Heart right ventricle (tissue), 16 donors: ENCODE measurements at regions not wholly inside any gene's neighbourhood (a gene's known extent, or its start where the extent isn't known, plus 50 kb on each side); places are given as distances from the start of the nearest gene placed in this dataset.

Experiments
- ATAC-seq, 8 donors: fragments of 200-7000 bp; cut with Tn5 transposase; one replicate each; pipeline ENCODE4 v1.9.1; 2020; ENCODE audit warnings: mild to moderate bottlenecking in 8 of 8, moderate library complexity in 8 of 8, moderate number of reproducible peaks in 1 of 8
- DNase-seq, 2 donors: peaks; one replicate each; pipeline ENCODE4 v3.0.0-alpha.2; 2020
- H3K27ac ChIP-seq, 10 donors: fragments of 200-600 bp; sonication (generic) in 2 of 10; one replicate each; pipeline versions ENCODE4 v1.5.0 to v1.8.0; 2020 to 2022; ENCODE audit warnings: mild to moderate bottlenecking in 3 of 10
- H3K27me3 ChIP-seq, 7 donors: fragments of 200-600 bp; one replicate each; pipeline ENCODE4 v1.8.0; 2021 to 2022; ENCODE audit warnings: mild to moderate bottlenecking in 2 of 7
- H3K36me3 ChIP-seq, 9 donors: fragments of 200-600 bp; sonication (generic) in 1 of 9; one replicate each; pipeline versions ENCODE4 v1.5.0 to v1.8.0; 2020 to 2022; ENCODE audit warnings: mild to moderate bottlenecking in 2 of 9
- H3K4me1 ChIP-seq, 9 donors: fragments of 200-600 bp; sonication (generic) in 1 of 9; one replicate each; pipeline versions ENCODE4 v1.5.0 to v1.8.0; 2020 to 2022; ENCODE audit warnings: mild to moderate bottlenecking in 4 of 9
- H3K4me3 ChIP-seq, 10 donors: fragments of 200-600 bp; sonication (generic) in 2 of 10; one replicate each; pipeline versions ENCODE4 v1.5.0 to v1.8.0; 2020 to 2022; ENCODE audit warnings: mild to moderate bottlenecking in 7 of 10, moderate library complexity in 2 of 10
- H3K9me3 ChIP-seq, 11 donors: fragments of 200-600 bp in 10 of 11; sonication (generic) in 2 of 11; one replicate each; pipeline versions ENCODE4 v1.5.0 to v1.8.0; 2013 to 2022; ENCODE audit warnings: mild to moderate bottlenecking in 2 of 11, control low read depth in 1 of 11, moderate library complexity in 1 of 11
- WGBS, 2 donors: extraction: QIAGEN DNeasy Blood & Tissue Kit; methylation state at CpG; one replicate each; pipeline ENCODE4 v1.1.7; 2013; ENCODE audit warnings: inconsistent platforms in 1 of 2; 5-methylcytosine and 5-hydroxymethylcytosine counted together
- intact Hi-C, 10 donors: fragments of 100-400 bp; cut with DNase I; formaldehyde crosslinking; loops; one replicate each; pipeline versions ENCODE4 v1.11.1 to v1.14.2; 2022
- TF ChIP-seq, protein P1 (sequence below), 9 donors: fragments of 200-600 bp; sonication (generic) in 2 of 9; IDR thresholded peaks; one replicate each; pipeline versions ENCODE4 v1.5.0 to v1.8.0; 2021 to 2022; ENCODE audit warnings: antibody characterized with exemption in 9 of 9, mild to moderate bottlenecking in 5 of 9, moderate library complexity in 1 of 9
- donor health status: Arrhythmogenic right ventricular cardiomyopathy.
- donor health status: ischemic (EF 13 %, LVEDD 7.1; RV severe dilation, severe dysfunction).
- donor health status: healthy with polysubstance abuse.
- donor health status: DM: no; HTN: yes; CAD: no.
- donor health status: DM: no; HTN: no; CAD: no.
- donor health status: ischemic (EF 25% LVEDD 6.9; RV normal size, moderate dysfunction).
- donor health status: ischemic (EF 25% LVEDD 5.7; RV mildly dilated, moderate dysfunction).
- donor health status: healthy.
- donor health status: DM: yes; HTN: yes; CAD: no.
- donor health status: Ischemic cardiomyopathy.
- donor health status: ischemic (EF 35%, LVEDD 5.7; RV mildly dilated, moderate dysfunction).
- donor health status: nonischemic (EF 11% LVEDD 7.7; RV severe dilation, severe dysfunction).
- donor health status: DM: yes; HTN: yes; CAD: no.
- donor health status: PGD.
- donor health status: ischemic (EF 29% LVEDD 5.4; RV normal size, mild dysfunction).
- donor health status: nonischemic (EF 23%, LVEDD 6.1; RV moderate dilation, normal function).

DNA sequence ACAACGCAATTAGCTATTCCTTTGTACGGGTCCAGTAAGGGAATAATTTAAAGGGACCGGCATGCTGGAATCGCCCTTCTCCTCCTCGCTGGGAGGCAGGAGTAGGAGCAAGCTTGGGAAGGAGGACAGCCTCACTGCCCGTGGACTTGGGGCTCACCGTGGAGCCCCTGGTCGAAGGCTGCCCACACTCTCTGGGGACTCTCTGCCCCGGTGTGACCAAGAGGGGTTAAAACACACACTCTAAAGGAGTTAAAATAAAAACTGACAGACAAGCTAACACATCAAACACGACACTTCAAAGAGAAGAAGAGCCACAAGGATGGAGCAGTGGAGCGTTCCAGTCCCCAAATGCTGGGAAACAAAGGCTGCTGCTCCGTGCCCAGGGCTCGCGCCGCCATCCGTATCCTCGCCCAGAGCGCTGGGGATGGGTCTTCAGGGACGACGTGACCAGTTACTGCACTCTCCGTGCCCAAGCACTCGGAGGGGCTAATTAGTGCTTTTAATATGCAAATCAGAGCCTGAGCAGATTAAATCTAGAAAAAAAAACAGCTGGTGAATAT, 123.3 kb downstream of the PAPOLA start:
- intact Hi-C loops: no loop called here
- DNase-seq: no peak
- Histone ChIP-seq H3K27me3 (peaks cover 0 to 58% (median 38%) of the 10 kb centered on the region in 7 donors), H3K36me3 (no peaks in the 10 kb centered on the region), H3K9me3 (peaks cover 0 to 8% (median 0%) of the 10 kb centered on the region in 11 donors), H3K27ac (no peak overlapping the region), H3K4me3 (no peak overlapping the region), H3K4me1 (no peaks in the 10 kb centered on the region)
- TF ChIP-seq, protein P1, sequence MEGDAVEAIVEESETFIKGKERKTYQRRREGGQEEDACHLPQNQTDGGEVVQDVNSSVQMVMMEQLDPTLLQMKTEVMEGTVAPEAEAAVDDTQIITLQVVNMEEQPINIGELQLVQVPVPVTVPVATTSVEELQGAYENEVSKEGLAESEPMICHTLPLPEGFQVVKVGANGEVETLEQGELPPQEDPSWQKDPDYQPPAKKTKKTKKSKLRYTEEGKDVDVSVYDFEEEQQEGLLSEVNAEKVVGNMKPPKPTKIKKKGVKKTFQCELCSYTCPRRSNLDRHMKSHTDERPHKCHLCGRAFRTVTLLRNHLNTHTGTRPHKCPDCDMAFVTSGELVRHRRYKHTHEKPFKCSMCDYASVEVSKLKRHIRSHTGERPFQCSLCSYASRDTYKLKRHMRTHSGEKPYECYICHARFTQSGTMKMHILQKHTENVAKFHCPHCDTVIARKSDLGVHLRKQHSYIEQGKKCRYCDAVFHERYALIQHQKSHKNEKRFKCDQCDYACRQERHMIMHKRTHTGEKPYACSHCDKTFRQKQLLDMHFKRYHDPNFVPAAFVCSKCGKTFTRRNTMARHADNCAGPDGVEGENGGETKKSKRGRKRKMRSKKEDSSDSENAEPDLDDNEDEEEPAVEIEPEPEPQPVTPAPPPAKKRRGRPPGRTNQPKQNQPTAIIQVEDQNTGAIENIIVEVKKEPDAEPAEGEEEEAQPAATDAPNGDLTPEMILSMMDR (IDR thresholded peaks at IDR 0.05): no peak
- ATAC-seq: no peak
- 68 to 72% methylated on average over 22 of the region's 22 CpGs for WGBS, 2 donors

DNA sequence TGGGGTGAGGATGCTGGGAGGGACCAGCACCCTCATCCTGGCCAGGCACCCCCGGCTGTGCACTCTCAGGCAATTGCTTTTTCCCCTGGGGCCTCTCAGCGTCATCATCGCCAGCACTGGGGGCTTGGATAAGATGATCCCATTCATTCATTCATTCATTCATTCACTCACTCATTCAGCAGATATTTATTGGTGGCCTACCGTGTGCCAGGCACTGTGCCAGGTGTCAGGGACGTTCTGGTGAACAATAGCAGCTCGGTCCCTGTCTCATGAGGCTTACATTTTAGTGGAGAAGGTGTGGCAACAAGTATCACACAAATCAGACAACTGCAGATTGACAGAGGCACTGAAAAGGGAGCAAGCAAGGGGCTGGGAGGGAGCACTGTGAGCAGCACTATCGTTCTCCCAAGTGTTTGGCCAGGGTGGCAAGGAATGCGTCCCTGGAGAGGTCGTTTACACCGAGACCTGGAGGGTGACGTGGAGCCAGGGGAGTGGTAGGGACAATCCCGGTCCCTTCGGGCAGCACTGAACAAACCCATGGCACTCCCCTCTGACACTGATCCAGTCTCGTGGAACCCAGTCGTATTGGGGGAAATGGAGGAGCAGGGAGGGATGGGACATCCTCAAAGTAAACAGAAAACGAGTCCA, 124.1 kb downstream of the PAPOLA start:
- DNase-seq (no peak), ATAC-seq (no peak)
- Histone ChIP-seq H3K4me3 (no peak overlapping the region), H3K36me3 (no peaks in the 10 kb centered on the region), H3K27me3 (peaks cover 0 to 58% (median 38%) of the 10 kb centered on the region in 7 donors), H3K27ac (no peak overlapping the region), H3K9me3 (peaks cover 0 to 8% (median 0%) of the 10 kb centered on the region in 11 donors), H3K4me1 (no peaks in the 10 kb centered on the region)
- intact Hi-C loops: no loop called here
- TF ChIP-seq, protein P1 (IDR thresholded peaks at IDR 0.05): no peak
- WGBS, 2 donors: 56 to 58% methylated on average over 16 of the region's 16 CpGs

- WGBS, 2 donors: 70 to 77% methylated on average over 14 of the region's 14 CpGs
- H3K27ac ChIP-seq: no peak overlapping the region
- peaks cover 0 to 8% (median 0%) of the 10 kb centered on the region in 11 donors for H3K9me3 ChIP-seq
- TF ChIP-seq, protein P1 (IDR thresholded peaks at IDR 0.05): no peak
- DNase-seq (no peak), ATAC-seq (no peak)
- intact Hi-C loops: no loop called here
- H3K36me3 ChIP-seq: no peaks in the 10 kb centered on the region
- no peaks in the 10 kb centered on the region for H3K4me1 ChIP-seq
- H3K4me3 ChIP-seq: no peak overlapping the region
- peaks cover 0 to 53% (median 38%) of the 10 kb centered on the region in 7 donors for H3K27me3 ChIP-seq
Measured at GRCh38 chr14:96626916-96627315, 124.7 kb downstream of the PAPOLA start.

- Histone ChIP-seq H3K4me3 (no peak overlapping the region), H3K27ac (no peak overlapping the region), H3K9me3 (peaks cover 0 to 8% (median 0%) of the 10 kb centered on the region in 11 donors), H3K36me3 (no peaks in the 10 kb centered on the region), H3K4me1 (no peaks in the 10 kb centered on the region), H3K27me3 (peaks cover 0 to 49% (median 35%) of the 10 kb centered on the region in 7 donors)
- no peak for DNase-seq
- TF ChIP-seq, protein P1 (IDR thresholded peaks at IDR 0.05): no peak
- WGBS, 2 donors: 43 to 52% methylated on average over 4 of the region's 4 CpGs
- intact Hi-C loops: no loop called here
- ATAC-seq: no peak
Measured at GRCh38 chr14:96627386-96627785, 125.2 kb downstream of the PAPOLA start.
